Hepatocyte (in vitro differentiated cells): ENCODE measurements at regions not wholly inside any gene's neighbourhood (a gene's known extent, or its start where the extent isn't known, plus 50 kb on each side); places are given as distances from the start of the nearest gene placed in this dataset.
"Not testable (repeated sequence)": the region's sequence is repeated elsewhere in the genome, so short reads cannot be mapped to it uniquely, and the experiment has no call there.

Experiments used
- DNase-seq: peaks from one replicate; pipeline ENCODE4 v3.0.0-alpha.2; 2016; ENCODE audit warnings: low spot score
- H2AFZ ChIP-seq: fragments of 200-600 bp; sonication (generic); 2 replicates; pipeline ENCODE4 v1.6.0; 2016; ENCODE audit warnings: antibody characterized with exemption, mild to moderate bottlenecking
- H3K27ac ChIP-seq: fragments of 200-600 bp; sonication (generic); 2 replicates; pipeline ENCODE4 v1.5.1; 2016; ENCODE audit warnings: mild to moderate bottlenecking
- H3K27me3 ChIP-seq: fragments of 200-600 bp; sonication (generic); 2 replicates; pipeline ENCODE4 v1.6.1; 2016
- H3K36me3 ChIP-seq: fragments of 200-600 bp; sonication (generic); replicated peaks from 2 replicates; pipeline ENCODE4 v1.5.1; 2016; ENCODE audit warnings: low read depth; ENCODE audit not compliant: insufficient read depth
- H3K4me1 ChIP-seq: fragments of 200-600 bp; sonication (generic); 2 replicates; pipeline ENCODE4 v1.5.1; 2016; ENCODE audit warnings: mild to moderate bottlenecking, moderate library complexity; ENCODE audit not compliant: insufficient read depth
- H3K4me2 ChIP-seq: fragments of 200-600 bp; sonication (generic); 2 replicates; pipeline ENCODE4 v1.6.0; 2016
- H3K4me3 ChIP-seq: fragments of 200-600 bp; sonication (generic); 2 replicates; pipeline ENCODE4 v1.5.1; 2016; ENCODE audit warnings: mild to moderate bottlenecking
- H3K79me2 ChIP-seq: fragments of 200-600 bp; sonication (generic); 2 replicates; pipeline ENCODE4 v1.6.0; 2017; ENCODE audit warnings: mild to moderate bottlenecking
- H3K9me2 ChIP-seq: fragments of 200-600 bp; sonication (generic); replicated peaks from 2 replicates; pipeline ENCODE4 v1.6.0; 2017; ENCODE audit warnings: mild to moderate bottlenecking; ENCODE audit not compliant: insufficient read depth
- H3K9me3 ChIP-seq: fragments of 200-600 bp; sonication (generic); 2 replicates; pipeline ENCODE4 v1.5.1; 2016; ENCODE audit warnings: low read depth, mild to moderate bottlenecking
- H4K20me1 ChIP-seq: fragments of 200-600 bp; sonication (generic); 2 replicates; pipeline ENCODE4 v1.6.0; 2016; ENCODE audit warnings: mild to moderate bottlenecking; ENCODE audit not compliant: insufficient read depth, poor library complexity, severe bottlenecking
- EZH2 ChIP-seq: fragments of 200-600 bp; sonication (generic); IDR thresholded peaks from 2 replicates; pipeline ENCODE4 v1.6.1; 2016; ENCODE audit warnings: antibody characterized with exemption, mild to moderate bottlenecking, borderline replicate concordance
- EZH2phosphoT487 ChIP-seq: fragments of 200-600 bp; sonication (generic); IDR thresholded peaks from one replicate; pipeline ENCODE4 v1.6.1; 2018; ENCODE audit warnings: antibody characterized with exemption, mild to moderate bottlenecking, low read depth, moderate library complexity; ENCODE audit not compliant: unreplicated experiment, severe bottlenecking
- WGBS: methylation state at CpG from one replicate; pipeline ENCODE4 v1.1.6; 2016; ENCODE audit warnings: low lambda C conversion rate; ENCODE audit errors: missing lambda C conversion rate; 5-methylcytosine and 5-hydroxymethylcytosine counted together
- TF ChIP-seq, protein P1 (sequence below): fragments of 200-600 bp; sonication (generic); IDR thresholded peaks from 2 replicates; pipeline ENCODE4 v1.5.1; 2016; ENCODE audit warnings: antibody characterized with exemption, mild to moderate bottlenecking; ENCODE audit not compliant: poor library complexity

DNA sequence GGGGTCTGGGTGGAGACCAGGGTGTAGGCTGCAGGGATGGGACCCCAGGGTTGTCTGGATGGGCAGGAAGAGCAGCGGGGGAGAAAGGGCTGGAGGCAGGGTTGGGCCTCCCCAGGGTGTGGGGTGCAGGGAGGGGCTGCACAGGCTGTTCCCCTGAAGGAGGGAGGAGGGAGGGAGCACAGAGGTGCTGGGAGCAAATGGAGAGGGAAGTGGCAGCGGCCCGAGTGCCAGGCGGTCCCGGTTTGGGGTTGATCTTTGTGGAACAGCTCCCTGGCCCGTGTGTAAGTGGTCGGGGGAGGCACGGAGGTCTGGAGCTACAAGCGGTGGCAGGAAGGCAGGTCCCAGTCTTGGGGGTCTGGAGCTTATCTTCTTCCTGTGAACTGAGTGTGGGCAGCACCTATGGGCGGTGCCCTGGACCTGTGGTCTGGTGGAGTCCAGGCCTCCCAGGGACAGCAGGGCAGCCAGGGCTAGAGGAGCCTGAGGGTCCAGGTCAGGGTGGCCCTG is 391.6 kb downstream of the TMEM121 start:
- Histone ChIP-seq H3K4me1 (no peaks in the 10 kb centered on the region), H3K27me3 (no peaks in the 10 kb centered on the region), H3K4me3 (no peak overlapping the region), H3K27ac (no peak overlapping the region), H3K36me3 (no peaks in the 10 kb centered on the region), H3K4me2 (no peak overlapping the region), H4K20me1 (no peaks in the 10 kb centered on the region), H3K9me3 (no peaks in the 10 kb centered on the region), H3K9me2 (no peaks in the 10 kb centered on the region), H2AFZ (no peak overlapping the region), H3K79me2 (no peaks in the 10 kb centered on the region)
- DNase-seq, result no peak
- WGBS, result 96% methylated on average over 5 of the region's 10 CpGs
- TF ChIP-seq EZH2, result no peak
- TF ChIP-seq, protein P1, sequence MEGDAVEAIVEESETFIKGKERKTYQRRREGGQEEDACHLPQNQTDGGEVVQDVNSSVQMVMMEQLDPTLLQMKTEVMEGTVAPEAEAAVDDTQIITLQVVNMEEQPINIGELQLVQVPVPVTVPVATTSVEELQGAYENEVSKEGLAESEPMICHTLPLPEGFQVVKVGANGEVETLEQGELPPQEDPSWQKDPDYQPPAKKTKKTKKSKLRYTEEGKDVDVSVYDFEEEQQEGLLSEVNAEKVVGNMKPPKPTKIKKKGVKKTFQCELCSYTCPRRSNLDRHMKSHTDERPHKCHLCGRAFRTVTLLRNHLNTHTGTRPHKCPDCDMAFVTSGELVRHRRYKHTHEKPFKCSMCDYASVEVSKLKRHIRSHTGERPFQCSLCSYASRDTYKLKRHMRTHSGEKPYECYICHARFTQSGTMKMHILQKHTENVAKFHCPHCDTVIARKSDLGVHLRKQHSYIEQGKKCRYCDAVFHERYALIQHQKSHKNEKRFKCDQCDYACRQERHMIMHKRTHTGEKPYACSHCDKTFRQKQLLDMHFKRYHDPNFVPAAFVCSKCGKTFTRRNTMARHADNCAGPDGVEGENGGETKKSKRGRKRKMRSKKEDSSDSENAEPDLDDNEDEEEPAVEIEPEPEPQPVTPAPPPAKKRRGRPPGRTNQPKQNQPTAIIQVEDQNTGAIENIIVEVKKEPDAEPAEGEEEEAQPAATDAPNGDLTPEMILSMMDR, result no peak
- no peak for TF ChIP-seq EZH2phosphoT487

DNA sequence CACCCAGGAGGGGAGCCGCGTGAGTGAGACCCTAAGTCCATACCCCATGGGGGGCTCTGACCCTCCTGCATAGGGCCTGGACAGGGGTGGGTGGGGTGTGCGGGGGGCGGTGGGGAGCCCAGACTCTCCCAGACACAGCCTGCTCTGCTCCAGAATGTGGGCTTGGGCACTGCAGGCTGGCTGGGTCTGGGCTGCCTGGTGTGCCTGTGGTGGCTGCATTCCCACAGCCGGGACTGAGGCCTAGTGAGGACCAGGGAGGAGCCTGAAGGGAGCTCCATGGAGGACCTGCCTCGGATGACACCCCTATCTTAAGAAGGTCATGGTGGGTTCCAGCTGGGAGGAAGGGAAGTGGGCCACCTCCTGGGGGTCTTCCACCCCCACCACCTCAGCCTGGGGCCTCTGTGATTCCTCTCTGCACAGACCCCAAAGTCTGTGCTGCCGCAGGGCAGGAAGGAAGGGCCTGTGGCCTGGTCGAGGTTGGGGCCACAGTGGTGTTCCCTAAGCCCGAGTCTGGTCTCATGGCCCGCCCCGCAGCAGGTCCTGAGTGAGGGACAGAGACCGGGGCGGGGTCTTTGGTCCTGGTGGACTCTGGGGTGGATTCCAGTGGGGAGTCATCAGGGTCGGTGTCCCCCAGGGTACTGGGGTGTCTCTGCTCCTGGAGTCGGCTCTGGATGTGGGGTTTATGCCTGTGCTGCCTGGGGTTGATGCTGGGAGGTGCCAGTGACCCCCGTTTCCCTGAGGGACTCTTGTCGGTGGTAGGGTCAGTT is 392.3 kb downstream of the TMEM121 start:
- Histone ChIP-seq H3K27me3 (no peaks in the 10 kb centered on the region), H4K20me1 (no peaks in the 10 kb centered on the region), H3K79me2 (no peaks in the 10 kb centered on the region), H3K4me1 (no peaks in the 10 kb centered on the region), H2AFZ (no peak overlapping the region), H3K4me2 (no peak overlapping the region), H3K9me3 (no peaks in the 10 kb centered on the region), H3K4me3 (no peak overlapping the region), H3K36me3 (no peaks in the 10 kb centered on the region), H3K27ac (no peak overlapping the region), H3K9me2 (no peaks in the 10 kb centered on the region)
- no peak for DNase-seq
- WGBS, result 78% methylated on average over 16 of the region's 17 CpGs
- TF ChIP-seq EZH2phosphoT487, result no peak
- TF ChIP-seq EZH2, result no peak
- TF ChIP-seq, protein P1, result no peak

DNA sequence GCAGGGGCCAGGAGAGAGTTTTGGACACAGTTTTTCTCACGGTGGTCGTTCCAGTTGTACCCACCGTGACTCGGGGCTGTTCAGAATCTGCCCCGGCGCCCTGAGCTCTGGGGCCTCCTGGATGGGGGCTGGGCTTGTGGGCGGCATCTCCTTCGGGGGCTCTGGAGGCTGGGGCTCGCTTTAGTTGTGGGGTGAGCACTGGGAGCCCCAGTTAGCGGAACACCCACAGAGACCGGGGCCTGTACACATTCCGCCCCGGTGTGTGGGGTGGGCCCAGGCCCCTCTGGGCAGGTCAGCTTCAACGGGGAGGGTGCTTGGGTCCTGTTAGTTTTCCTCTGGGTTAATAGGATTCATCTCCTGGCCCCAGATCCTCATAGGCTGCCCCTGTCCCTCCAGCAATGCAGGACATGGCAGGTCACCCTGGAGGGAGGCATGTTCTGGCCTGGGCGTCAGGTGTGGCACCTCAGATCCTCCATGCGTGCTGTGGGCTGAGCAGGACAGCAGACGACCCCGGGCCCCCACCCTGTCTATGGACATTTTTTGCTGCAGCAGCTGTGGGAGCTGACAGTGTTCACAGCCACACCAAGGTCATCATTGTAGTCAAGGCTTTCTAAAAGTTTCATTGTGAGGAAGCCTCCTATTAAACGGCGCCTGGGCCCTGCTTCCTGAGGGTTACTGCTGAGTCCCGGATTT is 393.2 kb downstream of the TMEM121 start:
- DNase-seq, result no peak
- Histone ChIP-seq H2AFZ (no peak overlapping the region), H3K79me2 (no peaks in the 10 kb centered on the region), H3K4me3 (no peak overlapping the region), H3K9me2 (no peaks in the 10 kb centered on the region), H3K4me1 (no peaks in the 10 kb centered on the region), H3K27me3 (no peaks in the 10 kb centered on the region), H3K27ac (no peak overlapping the region), H3K36me3 (no peaks in the 10 kb centered on the region), H3K4me2 (no peak overlapping the region), H4K20me1 (no peaks in the 10 kb centered on the region), H3K9me3 (no peaks in the 10 kb centered on the region)
- 89% methylated on average over 19 of the region's 21 CpGs for WGBS
- TF ChIP-seq EZH2phosphoT487 (no peak), EZH2 (no peak)
- TF ChIP-seq, protein P1, result no peak

DNA sequence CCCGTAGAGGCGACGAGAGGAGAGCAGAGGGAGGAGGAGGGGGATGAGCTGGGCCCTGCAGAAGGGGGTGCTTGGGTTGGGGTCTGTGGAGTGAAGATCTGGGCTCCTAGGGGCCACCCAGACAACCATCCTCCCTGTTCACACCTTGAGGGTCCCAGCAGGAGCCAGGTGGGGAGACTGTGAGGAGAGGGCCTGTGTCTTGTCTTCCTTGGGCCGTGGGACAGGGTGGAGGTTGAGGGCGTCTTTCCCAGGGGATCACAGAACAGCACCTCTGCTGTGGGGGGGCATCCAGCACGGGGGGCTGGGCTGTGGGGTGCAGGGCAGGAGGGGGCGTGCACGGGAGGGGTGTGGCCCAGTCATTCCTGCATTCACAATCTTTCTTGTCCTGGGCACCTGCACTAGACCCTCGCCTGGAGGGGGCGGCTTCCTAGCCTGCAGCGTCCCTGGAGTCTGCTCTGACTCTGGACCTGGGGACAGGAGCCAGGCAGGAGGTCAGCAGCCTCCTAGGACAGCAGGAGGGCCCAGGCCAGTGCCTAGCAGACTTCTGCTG is 393.8 kb downstream of the TMEM121 start:
- H3K4me2 ChIP-seq, H3K36me3 ChIP-seq, H3K4me1 ChIP-seq, H3K9me3 ChIP-seq, H3K27ac ChIP-seq, H4K20me1 ChIP-seq, H2AFZ ChIP-seq, H3K4me3 ChIP-seq, DNase-seq, H3K27me3 ChIP-seq, H3K79me2 ChIP-seq, H3K9me2 ChIP-seq: not testable (repeated sequence)
- 83% methylated on average over 8 of the region's 11 CpGs for WGBS

DNA sequence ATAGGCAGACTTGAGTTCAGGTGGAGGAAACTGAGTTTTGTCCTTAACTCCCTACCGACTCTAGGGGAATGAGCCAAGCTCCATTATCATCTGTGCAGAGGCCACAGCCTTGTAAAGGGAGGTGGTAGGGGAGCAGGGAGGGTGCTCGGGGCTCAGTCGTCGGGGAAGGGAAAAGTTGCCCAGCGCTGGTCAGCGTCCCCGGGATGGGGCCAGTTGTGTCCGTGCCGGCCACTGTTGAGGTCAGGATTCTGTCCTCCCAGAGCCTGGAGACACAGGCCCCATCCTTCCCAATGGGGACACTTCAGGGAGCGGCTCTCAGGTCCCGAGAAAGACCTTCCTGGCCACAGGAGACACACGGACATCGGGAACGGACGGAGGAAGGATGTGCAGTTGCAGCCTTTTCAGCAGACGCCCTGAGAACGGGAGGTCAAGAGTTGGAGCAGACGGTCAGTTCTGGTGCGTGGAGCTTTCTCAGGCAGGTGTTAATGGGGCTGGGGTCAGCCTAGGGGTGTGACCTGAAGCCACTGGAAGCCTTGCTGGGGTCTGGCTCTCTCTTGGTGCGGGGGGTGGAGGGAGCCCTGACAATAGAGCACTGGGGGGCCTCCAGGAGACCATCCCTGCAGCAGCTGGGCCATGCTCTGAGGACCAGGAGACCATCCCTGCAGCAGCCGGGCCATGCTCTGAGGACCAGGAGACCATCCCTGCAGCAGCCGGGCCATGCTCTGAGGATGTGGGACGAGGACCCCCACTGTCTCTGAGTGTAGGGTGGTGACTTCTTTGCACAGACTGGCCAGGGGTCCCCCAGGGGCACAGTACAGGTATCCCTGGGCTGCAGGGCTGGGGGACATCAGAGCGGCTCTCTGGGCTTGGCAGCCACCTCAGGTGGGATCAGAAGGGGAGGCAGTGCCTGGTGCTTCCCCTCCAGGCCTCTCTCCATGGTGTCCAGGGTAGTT is 394.7 kb downstream of the TMEM121 start:
- H3K4me2 ChIP-seq, H3K36me3 ChIP-seq, H3K79me2 ChIP-seq, DNase-seq, H3K9me3 ChIP-seq, H3K9me2 ChIP-seq, H2AFZ ChIP-seq, H3K27ac ChIP-seq, H4K20me1 ChIP-seq, H3K4me3 ChIP-seq, H3K27me3 ChIP-seq, H3K4me1 ChIP-seq: not testable (repeated sequence)
- 84% methylated on average over 24 of the region's 24 CpGs for WGBS
